Pancreas (tissue), 10 donors: ENCODE measurements at regions not wholly inside any gene's neighbourhood (a gene's known extent, or its start where the extent isn't known, plus 50 kb on each side); places are given as distances from the start of the nearest gene placed in this dataset.

ENCODE experiments used
- ATAC-seq, 4 donors: fragments of 200-7000 bp; cut with Tn5 transposase; one replicate each; pipeline versions ENCODE4 v1.8.0 to v1.9.1; 2020; ENCODE audit warnings: mild to moderate bottlenecking in 4 of 4, moderate library complexity in 4 of 4
- DNase-seq, 6 donors: peaks; one replicate each; pipeline ENCODE4 v3.0.0-alpha.2; 2020
- FAIRE-seq: peaks from 2 replicates; lab custom pipeline; 2012; peaks lifted over from hg19 to GRCh38; lab: Jason Lieb, UNC
- H3K27ac ChIP-seq, 4 donors: fragments of 200-600 bp; sonication (generic); 1 replicate in 3 of 4; 2 replicates in 1 of 4; pipeline versions ENCODE4 v1.5.0 to v1.8.0; 2020
- H3K27me3 ChIP-seq, 4 donors: fragments of 200-600 bp; one replicate each; pipeline ENCODE4 v1.8.0; 2021
- H3K36me3 ChIP-seq, 3 donors: fragments of 200-600 bp; sonication (generic) in 1 of 3; one replicate each; pipeline versions ENCODE4 v1.5.0 to v1.8.0; 2020 to 2021
- H3K4me1 ChIP-seq, 3 donors: fragments of 200-600 bp; one replicate each; pipeline ENCODE4 v1.8.0; 2021
- H3K4me3 ChIP-seq, 4 donors: fragments of 200-600 bp; sonication (generic) in 2 of 4; one replicate each; pipeline versions ENCODE4 v1.5.0 to v1.8.0; 2020 to 2021
- H3K9me3 ChIP-seq, 4 donors: fragments of 200-600 bp; one replicate each; pipeline ENCODE4 v1.8.0; 2021
- CTCF ChIP-seq, 4 donors: fragments of 200-600 bp; sonication (generic) in 3 of 4; IDR thresholded peaks; one replicate each; pipeline versions ENCODE4 v1.5.0 to v1.8.0; 2021; ENCODE audit warnings: antibody characterized with exemption in 4 of 4
- WGBS, 2 donors: extraction: QIAGEN DNeasy Blood & Tissue Kit; methylation state at CpG; one replicate each; pipeline ENCODE4 v1.1.7; 2013; 5-methylcytosine and 5-hydroxymethylcytosine counted together
- intact Hi-C, 3 donors: fragments of 100-400 bp; cut with DNase I; formaldehyde crosslinking; loops; one replicate each; pipeline versions ENCODE4 v1.11.1 to v1.14.2; 2022
- donor health status: healthy with polysubstance abuse.
- donor health status: DM: no; HTN: no; CAD: no; lungs with moderate emphysema.
- donor health status: DM: no; HTN: no; CAD: no.
- donor health status: control.
- donor health status: control.
- donor health status: Bipolar disorder and iron deficiency.
- donor health status: DM: yes; HTN: yes; CAD: no.
- donor health status: DM: no; HTN: no; CAD: no.
- donor health status: DM: no; HTN: no; CAD: no.
- donor health status: DM: yes; HTN: yes; CAD: no.

- intact Hi-C loops: no loop called here
- no peak for FAIRE-seq
Measured at GRCh38 chr11:119924017-119924416, 195.0 kb upstream of the NECTIN1 start.

GRCh38 chr11:119921571-119921970 lies 192.6 kb upstream of the NECTIN1 start:
- ATAC-seq (no peak), FAIRE-seq (no peak), DNase-seq (no peak)
- Histone ChIP-seq H3K4me1 (no peaks in the 10 kb centered on the region), H3K36me3 (no peaks in the 10 kb centered on the region), H3K9me3 (no peaks in the 10 kb centered on the region), H3K4me3 (no peak overlapping the region), H3K27me3 (no peaks in the 10 kb centered on the region), H3K27ac (no peak overlapping the region)
- TF ChIP-seq CTCF (IDR thresholded peaks at IDR 0.05): no peak
- intact Hi-C loops: no loop called here
- 83 to 86% methylated on average over 8 of the region's 8 CpGs for WGBS, 2 donors

More at GRCh38 chr11:119924017-119924416, 195.0 kb upstream of the NECTIN1 start:
- TF ChIP-seq CTCF (IDR thresholded peaks at IDR 0.05): no peak
- no peak overlapping the region for H3K27ac ChIP-seq
- H3K4me3 ChIP-seq: no peak overlapping the region
- ATAC-seq (no peak), DNase-seq (no peak)
- H3K9me3 ChIP-seq: no peaks in the 10 kb centered on the region
- H3K4me1 ChIP-seq: no peaks in the 10 kb centered on the region
- WGBS, 2 donors: 72 to 79% methylated on average over 5 of the region's 5 CpGs
- H3K36me3 ChIP-seq: no peaks in the 10 kb centered on the region
- no peaks in the 10 kb centered on the region for H3K27me3 ChIP-seq

GRCh38 chr11:119920666-119921387 lies 191.8 kb upstream of the NECTIN1 start:
- Histone ChIP-seq H3K27ac (no peak overlapping the region), H3K27me3 (no peaks in the 10 kb centered on the region), H3K4me1 (no peaks in the 10 kb centered on the region), H3K36me3 (no peaks in the 10 kb centered on the region), H3K9me3 (no peaks in the 10 kb centered on the region), H3K4me3 (no peak overlapping the region)
- WGBS, 2 donors: 68 to 80% methylated on average over 27 of the region's 27 CpGs
- no peak for DNase-seq
- no peak for ATAC-seq
- TF ChIP-seq CTCF (IDR thresholded peaks at IDR 0.05): no peak
- no peak for FAIRE-seq
- intact Hi-C loops: no loop called here

DNA sequence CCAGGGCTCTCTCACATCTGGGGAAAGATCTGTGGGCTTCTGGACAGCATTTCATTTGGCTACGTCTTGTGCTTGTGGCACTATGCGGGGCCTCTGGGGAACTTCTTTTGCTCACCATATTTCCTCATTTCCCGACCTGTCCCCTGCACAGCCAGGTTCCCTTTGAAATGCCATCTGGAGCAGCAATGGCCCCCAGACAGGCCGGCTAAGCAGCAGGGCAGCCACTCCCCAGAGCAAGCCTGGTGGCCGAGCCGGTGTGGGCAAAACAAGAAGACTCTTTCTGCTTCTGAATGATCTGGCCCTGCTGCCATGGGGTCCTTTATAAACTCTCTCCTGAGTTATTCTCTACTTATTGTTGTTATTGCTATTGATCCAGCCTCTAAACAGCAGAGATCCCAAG lies 190.7 kb upstream of the NECTIN1 start:
- Histone ChIP-seq H3K4me1 (no peaks in the 10 kb centered on the region), H3K27me3 (no peaks in the 10 kb centered on the region), H3K36me3 (no peaks in the 10 kb centered on the region), H3K27ac (no peak overlapping the region), H3K9me3 (no peaks in the 10 kb centered on the region), H3K4me3 (no peak overlapping the region)
- FAIRE-seq (no peak), DNase-seq (no peak), ATAC-seq (no peak)
- intact Hi-C loops: no loop called here
- WGBS, 2 donors: 55 to 72% methylated on average over 6 of the region's 6 CpGs
- TF ChIP-seq CTCF (IDR thresholded peaks at IDR 0.05): no peak

- no peaks in the 10 kb centered on the region for H3K9me3 ChIP-seq
- intact Hi-C loops: no loop called here
Measured at GRCh38 chr11:119918347-119918746, 189.3 kb upstream of the NECTIN1 start.

More at GRCh38 chr11:119918347-119918746, 189.3 kb upstream of the NECTIN1 start:
- no peaks in the 10 kb centered on the region for H3K36me3 ChIP-seq
- H3K4me1 ChIP-seq: no peaks in the 10 kb centered on the region
- no peak for DNase-seq
- WGBS, 2 donors: 33 to 39% methylated on average over 6 of the region's 6 CpGs
- no peak for TF ChIP-seq CTCF (IDR thresholded peaks at IDR 0.05)
- no peak overlapping the region for H3K4me3 ChIP-seq
- no peaks in the 10 kb centered on the region for H3K27me3 ChIP-seq
- ATAC-seq: no peak
- H3K27ac ChIP-seq: no peak overlapping the region
- FAIRE-seq: no peak
